Liver (tissue), 8 donors: ENCODE measurements at regions not wholly inside any gene's neighbourhood (a gene's known extent, or its start where the extent isn't known, plus 50 kb on each side); places are given as distances from the start of the nearest gene placed in this dataset.

Source experiments
- DNase-seq: peaks from one replicate; pipeline ENCODE4 v3.0.0-alpha.2; 2017; ENCODE audit warnings: low spot score
- H3K27ac ChIP-seq, 2 donors: one replicate each; pipeline ENCODE4 v1.7.0; 2013; ENCODE audit warnings: inconsistent platforms in 2 of 2, low read length in 2 of 2, control low read depth in 1 of 2, low read depth in 1 of 2, mild to moderate bottlenecking in 1 of 2
- H3K27me3 ChIP-seq, 4 donors: one replicate each; pipeline versions ENCODE4 v1.6.1 to v1.7.0; 2013; ENCODE audit warnings: low read length in 3 of 4, inconsistent platforms in 1 of 4, mild to moderate bottlenecking in 1 of 4, moderate library complexity in 1 of 4; ENCODE audit not compliant: control insufficient read depth in 4 of 4, insufficient read depth in 4 of 4
- H3K36me3 ChIP-seq, 4 donors: one replicate each; pipeline versions ENCODE4 v1.6.1 to v1.7.0; 2013; ENCODE audit warnings: low read length in 3 of 4, mild to moderate bottlenecking in 3 of 4, low read depth in 1 of 4, moderate library complexity in 1 of 4; ENCODE audit not compliant: control insufficient read depth in 4 of 4, insufficient read depth in 3 of 4
- H3K4me1 ChIP-seq, 4 donors: one replicate each; pipeline versions ENCODE4 v1.6.1 to v1.7.0; 2013; ENCODE audit warnings: low read length in 3 of 4, mild to moderate bottlenecking in 3 of 4, moderate library complexity in 1 of 4; ENCODE audit not compliant: control insufficient read depth in 4 of 4, insufficient read depth in 4 of 4
- H3K4me3 ChIP-seq, 3 donors: one replicate each; pipeline versions ENCODE4 v1.6.1 to v1.7.0; 2013; ENCODE audit warnings: low read length in 3 of 3, control low read depth in 1 of 3, low read depth in 1 of 3, mild to moderate bottlenecking in 1 of 3
- H3K9ac ChIP-seq, 2 donors: one replicate each; pipeline ENCODE4 v1.7.0; 2013; ENCODE audit warnings: low read length in 2 of 2, mild to moderate bottlenecking in 2 of 2, moderate library complexity in 2 of 2, control low read depth in 1 of 2, low read depth in 1 of 2
- H3K9me3 ChIP-seq, 4 donors: one replicate each; pipeline versions ENCODE4 v1.6.1 to v1.7.0; 2013; ENCODE audit warnings: low read length in 3 of 4; ENCODE audit not compliant: control insufficient read depth in 4 of 4
- EGR1 ChIP-seq, 2 donors: IDR thresholded peaks; 2 replicates each; pipeline ENCODE4 v1.6.1; 2016 to 2018; ENCODE audit warnings: antibody characterized with exemption in 2 of 2, low read depth in 2 of 2
- FOXA1 ChIP-seq: IDR thresholded peaks from 2 replicates; pipeline ENCODE4 v1.6.1; 2016; ENCODE audit warnings: antibody characterized with exemption
- FOXA2 ChIP-seq: IDR thresholded peaks from 2 replicates; pipeline ENCODE4 v1.6.1; 2016; ENCODE audit warnings: antibody characterized with exemption
- GABPA ChIP-seq, 2 donors: IDR thresholded peaks in 1 of 2; conservative IDR thresholded peaks in 1 of 2; 2 replicates each; pipeline ENCODE4 v1.6.1; 2016; ENCODE audit warnings: antibody characterized with exemption in 2 of 2, mild to moderate bottlenecking in 1 of 2, moderate library complexity in 1 of 2
- HNF4A ChIP-seq, 2 donors: conservative IDR thresholded peaks; 2 replicates each; pipeline ENCODE4 v1.6.1; 2016; ENCODE audit warnings: antibody characterized with exemption in 2 of 2, mild to moderate bottlenecking in 2 of 2
- HNF4G ChIP-seq: IDR thresholded peaks from 2 replicates; pipeline ENCODE4 v1.6.1; 2016; ENCODE audit warnings: antibody characterized with exemption
- JUND ChIP-seq, 2 donors: IDR thresholded peaks; 2 replicates each; pipeline ENCODE4 v1.6.1; 2016; ENCODE audit warnings: antibody characterized with exemption in 2 of 2
- NR2F2 ChIP-seq: IDR thresholded peaks from 2 replicates; pipeline ENCODE4 v1.6.1; 2016; ENCODE audit warnings: antibody characterized with exemption
- RAD21 ChIP-seq, 2 donors: IDR thresholded peaks; 2 replicates each; pipeline ENCODE4 v1.6.1; 2016; ENCODE audit warnings: antibody characterized with exemption in 2 of 2, mild to moderate bottlenecking in 2 of 2
- RXRA ChIP-seq, 2 donors: IDR thresholded peaks; 2 replicates each; pipeline ENCODE4 v1.6.1; 2017 to 2018; ENCODE audit warnings: antibody characterized with exemption in 2 of 2, mild to moderate bottlenecking in 1 of 2
- SP1 ChIP-seq: IDR thresholded peaks from 2 replicates; pipeline ENCODE4 v1.6.1; 2018; ENCODE audit warnings: antibody characterized with exemption, mild to moderate bottlenecking
- TAF1 ChIP-seq: conservative IDR thresholded peaks from 2 replicates; pipeline ENCODE4 v1.6.1; 2016; ENCODE audit warnings: antibody characterized with exemption, mild to moderate bottlenecking
- YY1 ChIP-seq: IDR thresholded peaks from 2 replicates; pipeline ENCODE4 v1.6.1; 2016; ENCODE audit warnings: antibody characterized with exemption, mild to moderate bottlenecking
- WGBS: extraction: QIAGEN DNeasy Blood & Tissue Kit; methylation state at CpG from one replicate; pipeline ENCODE4 v1.1.7; 2013; 5-methylcytosine and 5-hydroxymethylcytosine counted together
- TF ChIP-seq, protein P1 (sequence below): IDR thresholded peaks from 2 replicates; pipeline ENCODE4 v1.6.1; 2016; ENCODE audit warnings: antibody characterized with exemption
- TF ChIP-seq, protein P2 (sequence below): IDR thresholded peaks from 2 replicates; pipeline ENCODE4 v1.6.1; 2016; ENCODE audit warnings: antibody characterized with exemption, mild to moderate bottlenecking
- TF ChIP-seq, protein P3 (sequence below): IDR thresholded peaks from 2 replicates; pipeline ENCODE4 v1.6.1; 2016; ENCODE audit warnings: antibody characterized with exemption
- TF ChIP-seq, protein P4 (sequence below): fragments of 150-350 bp; IDR thresholded peaks from 2 replicates; pipeline ENCODE4 v1.5.1; 2017; ENCODE audit warnings: improper control_type of control experiment, low read depth, low read length; ENCODE audit not compliant: missing input control
- TF ChIP-seq, protein P5 (sequence below): IDR thresholded peaks from 2 replicates; pipeline ENCODE4 v1.6.1; 2016; ENCODE audit warnings: antibody characterized with exemption
- donor health status: healthy.
- donor health status: healthy.
- donor health status: healthy.
- donor health status: healthy.
- donor health status: healthy.

DNA sequence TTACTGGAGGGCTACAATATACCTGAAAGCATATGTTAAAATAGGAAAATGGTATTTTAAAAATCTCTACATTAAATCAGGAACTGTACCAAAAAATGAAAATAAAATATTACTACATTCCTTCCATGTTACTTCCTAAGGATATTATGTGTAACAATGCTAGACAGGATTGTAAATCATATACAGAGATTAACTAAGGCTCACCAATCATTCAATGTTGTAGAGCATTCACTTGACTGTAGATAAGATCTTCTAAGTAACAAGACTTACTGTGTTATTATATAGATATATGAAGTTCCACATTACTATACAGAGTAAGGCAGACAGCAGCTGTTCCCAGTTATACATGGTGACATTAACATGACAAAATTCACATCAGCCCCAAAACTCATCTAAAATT is 1919.1 kb upstream of the CDH9 start:
- Histone ChIP-seq H3K9me3 (no peaks in the 10 kb centered on the region), H3K9ac (no peak overlapping the region)
- TF ChIP-seq TAF1, result no peak
- TF ChIP-seq, protein P1, sequence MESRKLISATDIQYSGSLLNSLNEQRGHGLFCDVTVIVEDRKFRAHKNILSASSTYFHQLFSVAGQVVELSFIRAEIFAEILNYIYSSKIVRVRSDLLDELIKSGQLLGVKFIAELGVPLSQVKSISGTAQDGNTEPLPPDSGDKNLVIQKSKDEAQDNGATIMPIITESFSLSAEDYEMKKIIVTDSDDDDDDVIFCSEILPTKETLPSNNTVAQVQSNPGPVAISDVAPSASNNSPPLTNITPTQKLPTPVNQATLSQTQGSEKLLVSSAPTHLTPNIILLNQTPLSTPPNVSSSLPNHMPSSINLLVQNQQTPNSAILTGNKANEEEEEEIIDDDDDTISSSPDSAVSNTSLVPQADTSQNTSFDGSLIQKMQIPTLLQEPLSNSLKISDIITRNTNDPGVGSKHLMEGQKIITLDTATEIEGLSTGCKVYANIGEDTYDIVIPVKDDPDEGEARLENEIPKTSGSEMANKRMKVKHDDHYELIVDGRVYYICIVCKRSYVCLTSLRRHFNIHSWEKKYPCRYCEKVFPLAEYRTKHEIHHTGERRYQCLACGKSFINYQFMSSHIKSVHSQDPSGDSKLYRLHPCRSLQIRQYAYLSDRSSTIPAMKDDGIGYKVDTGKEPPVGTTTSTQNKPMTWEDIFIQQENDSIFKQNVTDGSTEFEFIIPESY, result no peak
- no peak for TF ChIP-seq RXRA (IDR thresholded peaks at IDR 0.05)
- TF ChIP-seq SP1, result no peak
- TF ChIP-seq, protein P2, sequence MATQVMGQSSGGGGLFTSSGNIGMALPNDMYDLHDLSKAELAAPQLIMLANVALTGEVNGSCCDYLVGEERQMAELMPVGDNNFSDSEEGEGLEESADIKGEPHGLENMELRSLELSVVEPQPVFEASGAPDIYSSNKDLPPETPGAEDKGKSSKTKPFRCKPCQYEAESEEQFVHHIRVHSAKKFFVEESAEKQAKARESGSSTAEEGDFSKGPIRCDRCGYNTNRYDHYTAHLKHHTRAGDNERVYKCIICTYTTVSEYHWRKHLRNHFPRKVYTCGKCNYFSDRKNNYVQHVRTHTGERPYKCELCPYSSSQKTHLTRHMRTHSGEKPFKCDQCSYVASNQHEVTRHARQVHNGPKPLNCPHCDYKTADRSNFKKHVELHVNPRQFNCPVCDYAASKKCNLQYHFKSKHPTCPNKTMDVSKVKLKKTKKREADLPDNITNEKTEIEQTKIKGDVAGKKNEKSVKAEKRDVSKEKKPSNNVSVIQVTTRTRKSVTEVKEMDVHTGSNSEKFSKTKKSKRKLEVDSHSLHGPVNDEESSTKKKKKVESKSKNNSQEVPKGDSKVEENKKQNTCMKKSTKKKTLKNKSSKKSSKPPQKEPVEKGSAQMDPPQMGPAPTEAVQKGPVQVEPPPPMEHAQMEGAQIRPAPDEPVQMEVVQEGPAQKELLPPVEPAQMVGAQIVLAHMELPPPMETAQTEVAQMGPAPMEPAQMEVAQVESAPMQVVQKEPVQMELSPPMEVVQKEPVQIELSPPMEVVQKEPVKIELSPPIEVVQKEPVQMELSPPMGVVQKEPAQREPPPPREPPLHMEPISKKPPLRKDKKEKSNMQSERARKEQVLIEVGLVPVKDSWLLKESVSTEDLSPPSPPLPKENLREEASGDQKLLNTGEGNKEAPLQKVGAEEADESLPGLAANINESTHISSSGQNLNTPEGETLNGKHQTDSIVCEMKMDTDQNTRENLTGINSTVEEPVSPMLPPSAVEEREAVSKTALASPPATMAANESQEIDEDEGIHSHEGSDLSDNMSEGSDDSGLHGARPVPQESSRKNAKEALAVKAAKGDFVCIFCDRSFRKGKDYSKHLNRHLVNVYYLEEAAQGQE, result no peak
- TF ChIP-seq JUND (IDR thresholded peaks at IDR 0.05), result no peak
- TF ChIP-seq, protein P3, sequence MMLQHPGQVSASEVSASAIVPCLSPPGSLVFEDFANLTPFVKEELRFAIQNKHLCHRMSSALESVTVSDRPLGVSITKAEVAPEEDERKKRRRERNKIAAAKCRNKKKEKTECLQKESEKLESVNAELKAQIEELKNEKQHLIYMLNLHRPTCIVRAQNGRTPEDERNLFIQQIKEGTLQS, result no peak
- TF ChIP-seq, protein P4, sequence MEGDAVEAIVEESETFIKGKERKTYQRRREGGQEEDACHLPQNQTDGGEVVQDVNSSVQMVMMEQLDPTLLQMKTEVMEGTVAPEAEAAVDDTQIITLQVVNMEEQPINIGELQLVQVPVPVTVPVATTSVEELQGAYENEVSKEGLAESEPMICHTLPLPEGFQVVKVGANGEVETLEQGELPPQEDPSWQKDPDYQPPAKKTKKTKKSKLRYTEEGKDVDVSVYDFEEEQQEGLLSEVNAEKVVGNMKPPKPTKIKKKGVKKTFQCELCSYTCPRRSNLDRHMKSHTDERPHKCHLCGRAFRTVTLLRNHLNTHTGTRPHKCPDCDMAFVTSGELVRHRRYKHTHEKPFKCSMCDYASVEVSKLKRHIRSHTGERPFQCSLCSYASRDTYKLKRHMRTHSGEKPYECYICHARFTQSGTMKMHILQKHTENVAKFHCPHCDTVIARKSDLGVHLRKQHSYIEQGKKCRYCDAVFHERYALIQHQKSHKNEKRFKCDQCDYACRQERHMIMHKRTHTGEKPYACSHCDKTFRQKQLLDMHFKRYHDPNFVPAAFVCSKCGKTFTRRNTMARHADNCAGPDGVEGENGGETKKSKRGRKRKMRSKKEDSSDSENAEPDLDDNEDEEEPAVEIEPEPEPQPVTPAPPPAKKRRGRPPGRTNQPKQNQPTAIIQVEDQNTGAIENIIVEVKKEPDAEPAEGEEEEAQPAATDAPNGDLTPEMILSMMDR, result no peak
- TF ChIP-seq, protein P5, sequence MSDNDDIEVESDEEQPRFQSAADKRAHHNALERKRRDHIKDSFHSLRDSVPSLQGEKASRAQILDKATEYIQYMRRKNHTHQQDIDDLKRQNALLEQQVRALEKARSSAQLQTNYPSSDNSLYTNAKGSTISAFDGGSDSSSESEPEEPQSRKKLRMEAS, result no peak
- no peak for TF ChIP-seq RAD21 (IDR thresholded peaks at IDR 0.05)
- no peak for TF ChIP-seq HNF4G
- no peak for TF ChIP-seq FOXA2
- no peak for TF ChIP-seq YY1
- no peak for TF ChIP-seq HNF4A (conservative IDR thresholded peaks at IDR 0.05)
- no peak for TF ChIP-seq NR2F2
- no peak for TF ChIP-seq GABPA (IDR thresholded peaks at IDR 0.05 in 1 of 2, conservative IDR thresholded peaks at IDR 0.05 in 1 of 2)
- TF ChIP-seq EGR1 (IDR thresholded peaks at IDR 0.05; ENCODE audit: low read depth in 2 of 2), result no peak
- no peak for TF ChIP-seq FOXA1

DNA sequence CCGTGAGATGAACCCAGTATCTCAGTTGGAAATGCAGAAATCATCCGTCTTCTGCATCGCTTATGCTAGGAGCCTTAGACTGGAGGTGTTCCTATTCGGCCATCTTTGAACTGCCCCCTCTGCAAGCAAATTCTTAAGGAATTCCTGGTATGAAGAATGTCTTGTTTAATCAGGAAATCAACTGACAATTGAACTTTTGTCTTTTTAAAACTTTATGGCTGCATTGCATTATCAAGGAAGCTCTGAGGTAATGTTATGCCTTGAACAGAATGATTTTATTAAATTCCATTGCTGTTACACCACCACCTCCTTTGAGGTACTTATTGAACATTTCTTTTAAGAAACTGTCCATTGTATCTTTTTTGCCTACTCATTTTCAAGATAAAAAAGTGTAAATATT is 1915.7 kb upstream of the CDH9 start:
- no peak for TF ChIP-seq SP1
- TF ChIP-seq EGR1 (IDR thresholded peaks at IDR 0.05; ENCODE audit: low read depth in 2 of 2), result no peak
- no peak for TF ChIP-seq FOXA1
- TF ChIP-seq RXRA (IDR thresholded peaks at IDR 0.05), result no peak
- TF ChIP-seq, protein P3, result no peak
- TF ChIP-seq, protein P1, result no peak
- TF ChIP-seq, protein P4, result no peak
- TF ChIP-seq NR2F2, result no peak
- no peaks in the 10 kb centered on the region for H3K9me3 ChIP-seq
- no peak overlapping the region for H3K4me3 ChIP-seq
- no peaks in the 10 kb centered on the region for H3K4me1 ChIP-seq
- no peaks in the 10 kb centered on the region for H3K36me3 ChIP-seq
- no peaks in the 10 kb centered on the region for H3K27me3 ChIP-seq
- no peak overlapping the region for H3K27ac ChIP-seq
- no peak for DNase-seq
- no peak overlapping the region for H3K9ac ChIP-seq
- WGBS, result 83% methylated on average over 4 of the region's 4 CpGs

More for the DNA sequence above, 1919.1 kb upstream of the CDH9 start:
- H3K27ac ChIP-seq, result no peak overlapping the region
- H3K36me3 ChIP-seq, result no peaks in the 10 kb centered on the region
- no peaks in the 10 kb centered on the region for H3K27me3 ChIP-seq
- H3K4me1 ChIP-seq, result no peaks in the 10 kb centered on the region
- DNase-seq, result no peak
- no peak overlapping the region for H3K4me3 ChIP-seq
